ENCODE measurements at regions not wholly inside any gene's neighbourhood (a gene's known extent, or its start where the extent isn't known, plus 50 kb on each side); places are given as distances from the start of the nearest gene placed in this dataset.

- intact Hi-C loops (cut with micrococcal nuclease), result loop anchor here (2.0 kb wide), 1 partner anchor 270 kb away; no protein-coding TSS in a partner anchor
Observed at GRCh38 chr4:167290678-167291077, 56.4 kb upstream of the SPOCK3 start.

- intact Hi-C loops (cut with micrococcal nuclease), result no loop called here
Observed at GRCh38 chr4:167308876-167309275, 74.6 kb upstream of the SPOCK3 start.

GRCh38 chr4:167321299-167321698, 87.0 kb upstream of the SPOCK3 start:
- intact Hi-C loops (cut with micrococcal nuclease), result no loop called here

GRCh38 chr4:167339781-167340180, 105.5 kb upstream of the SPOCK3 start:
- intact Hi-C loops (cut with micrococcal nuclease), result no loop called here

- intact Hi-C loops (cut with micrococcal nuclease), result no loop called here
Observed at GRCh38 chr4:167359711-167360110, 125.4 kb upstream of the SPOCK3 start.

- intact Hi-C loops (cut with micrococcal nuclease), result no loop called here
Observed at GRCh38 chr4:167379076-167379835, 145.0 kb upstream of the SPOCK3 start.

GRCh38 chr4:167380964-167381363, 146.7 kb upstream of the SPOCK3 start:
- intact Hi-C loops (cut with micrococcal nuclease), result no loop called here

GRCh38 chr4:167383291-167383690, 149.0 kb upstream of the SPOCK3 start:
- intact Hi-C loops (cut with micrococcal nuclease), result no loop called here

GRCh38 chr4:167397586-167397985, 163.3 kb upstream of the SPOCK3 start:
- intact Hi-C loops (cut with micrococcal nuclease), result no loop called here

- intact Hi-C loops (cut with micrococcal nuclease), result no loop called here
Observed at GRCh38 chr4:167399201-167399600, 164.9 kb upstream of the SPOCK3 start.

GRCh38 chr4:167406181-167406580, 171.9 kb upstream of the SPOCK3 start:
- intact Hi-C loops (cut with micrococcal nuclease), result no loop called here

GRCh38 chr4:167415461-167415860, 181.2 kb upstream of the SPOCK3 start:
- intact Hi-C loops (cut with micrococcal nuclease), result no loop called here

GRCh38 chr4:167419468-167420140, 185.3 kb upstream of the SPOCK3 start:
- intact Hi-C loops (cut with micrococcal nuclease), result no loop called here

- intact Hi-C loops (cut with micrococcal nuclease), result no loop called here
Observed at GRCh38 chr4:167421201-167421600, 186.9 kb upstream of the SPOCK3 start.

GRCh38 chr4:167424341-167425256, 190.3 kb upstream of the SPOCK3 start:
- intact Hi-C loops (cut with micrococcal nuclease), result no loop called here

- intact Hi-C loops (cut with micrococcal nuclease), result no loop called here
Observed at GRCh38 chr4:167428156-167428555, 193.9 kb upstream of the SPOCK3 start.

GRCh38 chr4:167431371-167431770, 197.1 kb upstream of the SPOCK3 start:
- intact Hi-C loops (cut with micrococcal nuclease), result no loop called here

- intact Hi-C loops (cut with micrococcal nuclease), result no loop called here
Observed at GRCh38 chr4:167435786-167436185, 201.5 kb upstream of the SPOCK3 start.

- intact Hi-C loops (cut with micrococcal nuclease), result no loop called here
Observed at GRCh38 chr4:167443841-167444240, 209.5 kb upstream of the SPOCK3 start.

GRCh38 chr4:167452922-167453430, 218.7 kb upstream of the SPOCK3 start:
- intact Hi-C loops (cut with micrococcal nuclease), result no loop called here

GRCh38 chr4:167456619-167457018, 222.3 kb upstream of the SPOCK3 start:
- intact Hi-C loops (cut with micrococcal nuclease), result no loop called here

- intact Hi-C loops (cut with micrococcal nuclease), result no loop called here
Observed at GRCh38 chr4:167469436-167469835, 235.1 kb upstream of the SPOCK3 start.

All from T-helper 2 cell treated with Interferon-gamma antibody and Interleukin-4, amounts not matched to agents 100 ng/mL and 5 ng/mL, for 36 hours (primary cell).